OCI-LY7 (cell line): ENCODE measurements at regions not wholly inside any gene's neighbourhood (a gene's known extent, or its start where the extent isn't known, plus 50 kb on each side); places are given as distances from the start of the nearest gene placed in this dataset.

Experiments
- BruUV-seq: library from RNA; stranded (reverse); fragments of 400-500 nt; replicated peaks from 2 replicates; lab custom pipeline; 2021; lab: Mats Ljungman, UMichigan
- CTCF ChIA-PET: fragments of 300-600 bp; sonication (Branson Sonifier 250); formaldehyde crosslinking; loops from one replicate; lab custom pipeline; 2022; ENCODE audit warnings: antibody characterized with exemption; ENCODE audit not compliant: unreplicated experiment; lab: Charles Lee
- POLR2A ChIA-PET: fragments of 300-600 bp; sonication (Branson Sonifier 250); formaldehyde crosslinking; loops from one replicate; lab custom pipeline; 2022; ENCODE audit warnings: antibody characterized with exemption; lab: Charles Lee
- DNase-seq: peaks from one replicate; pipeline ENCODE4 v3.0.0-alpha.2; 2015; ENCODE audit warnings: low spot score
- H2AFZ ChIP-seq: fragments of 200-600 bp; sonication (generic), shearing (Covaris generic); 2 replicates; pipeline ENCODE4 v1.6.1; 2014; ENCODE audit warnings: mild to moderate bottlenecking, antibody characterized with exemption, low read length, moderate library complexity
- H3K27ac ChIP-seq: fragments of 200-600 bp; sonication (generic); 2 replicates; pipeline ENCODE4 v1.5.1; 2014; ENCODE audit warnings: mixed run types, low read depth, mild to moderate bottlenecking, moderate library complexity, low read length, inconsistent platforms; ENCODE audit not compliant: poor library complexity, severe bottlenecking
- H3K36me3 ChIP-seq: fragments of 200-600 bp; sonication (generic); 2 replicates; pipeline ENCODE4 v1.6.1; 2014; ENCODE audit warnings: mild to moderate bottlenecking, antibody characterized with exemption, low read length, moderate library complexity, mixed read lengths; ENCODE audit not compliant: insufficient read depth
- H3K4me1 ChIP-seq: fragments of 200-600 bp; sonication (generic); 2 replicates; pipeline ENCODE4 v1.5.1; 2014; ENCODE audit warnings: mild to moderate bottlenecking, low read length; ENCODE audit not compliant: insufficient read depth, poor library complexity, severe bottlenecking
- H3K4me2 ChIP-seq: fragments of 200-600 bp; sonication (generic); 2 replicates; pipeline ENCODE4 v1.6.1; 2014; ENCODE audit warnings: mild to moderate bottlenecking, low read length
- H3K4me3 ChIP-seq: fragments of 200-600 bp; sonication (generic); 2 replicates; pipeline ENCODE4 v1.5.1; 2014; ENCODE audit warnings: mild to moderate bottlenecking, low read depth, low read length; ENCODE audit not compliant: poor library complexity, severe bottlenecking
- H3K79me2 ChIP-seq: fragments of 200-600 bp; sonication (generic); 2 replicates; pipeline ENCODE4 v1.6.1; 2016; ENCODE audit warnings: low read depth, mild to moderate bottlenecking, low read length, moderate library complexity, mixed read lengths; ENCODE audit not compliant: insufficient read depth
- H3K9me2 ChIP-seq: fragments of 200-600 bp; sonication (generic); 2 replicates; pipeline ENCODE4 v1.6.1; 2016; ENCODE audit warnings: mild to moderate bottlenecking, low read length, mixed read lengths; ENCODE audit not compliant: insufficient read depth
- H3K9me3 ChIP-seq: fragments of 200-600 bp; sonication (generic); 2 replicates; pipeline ENCODE4 v1.6.1; 2014; ENCODE audit warnings: mild to moderate bottlenecking, mixed run types, low read length, mixed read lengths
- H4K20me1 ChIP-seq: fragments of 200-600 bp; sonication (generic); 2 replicates; pipeline ENCODE4 v1.6.1; 2014; ENCODE audit warnings: mild to moderate bottlenecking, antibody characterized with exemption, low read length, moderate library complexity, mixed read lengths; ENCODE audit not compliant: insufficient read depth
- EZH2phosphoT487 ChIP-seq: fragments of 200-600 bp; sonication (generic); IDR thresholded peaks from 2 replicates; pipeline ENCODE4 v1.6.1; 2018; ENCODE audit warnings: low read depth, borderline replicate concordance, mild to moderate bottlenecking, mixed run types, antibody characterized with exemption, low read length, moderate library complexity, mixed read lengths
- intact Hi-C: fragments of 100-400 bp; cut with micrococcal nuclease; formaldehyde crosslinking; loops from one replicate; pipeline ENCODE4 v1.10.0; 2022; ENCODE audit not compliant: unreplicated experiment
- TF ChIP-seq, protein P1 (sequence below): fragments of 200-600 bp; sonication (generic); conservative IDR thresholded peaks from 2 replicates; pipeline ENCODE4 v1.5.1; 2014; ENCODE audit warnings: mild to moderate bottlenecking, antibody characterized with exemption, low read length, moderate library complexity, mixed read lengths

GRCh38 chr2:14994721-14995120, 362.2 kb downstream of the LRATD1 start:
- Histone ChIP-seq H3K27ac (no peak overlapping the region), H3K4me1 (no peaks in the 10 kb centered on the region), H3K4me3 (no peak overlapping the region), H3K79me2 (no peaks in the 10 kb centered on the region), H3K36me3 (no peaks in the 10 kb centered on the region), H3K9me3 (no peaks in the 10 kb centered on the region), H3K4me2 (no peak overlapping the region), H4K20me1 (no peaks in the 10 kb centered on the region), H3K9me2 (no peaks in the 10 kb centered on the region), H2AFZ (no peak overlapping the region)
- no peak for DNase-seq
- ChIA-PET CTCF (no interaction called here), POLR2A (no interaction called here)
- intact Hi-C loops: loop anchor here (5.0 kb wide), 1 partner anchor 163 kb away; no protein-coding TSS in a partner anchor
- BruUV-seq: no TSS peak
- TF ChIP-seq EZH2phosphoT487: no peak
- TF ChIP-seq, protein P1, sequence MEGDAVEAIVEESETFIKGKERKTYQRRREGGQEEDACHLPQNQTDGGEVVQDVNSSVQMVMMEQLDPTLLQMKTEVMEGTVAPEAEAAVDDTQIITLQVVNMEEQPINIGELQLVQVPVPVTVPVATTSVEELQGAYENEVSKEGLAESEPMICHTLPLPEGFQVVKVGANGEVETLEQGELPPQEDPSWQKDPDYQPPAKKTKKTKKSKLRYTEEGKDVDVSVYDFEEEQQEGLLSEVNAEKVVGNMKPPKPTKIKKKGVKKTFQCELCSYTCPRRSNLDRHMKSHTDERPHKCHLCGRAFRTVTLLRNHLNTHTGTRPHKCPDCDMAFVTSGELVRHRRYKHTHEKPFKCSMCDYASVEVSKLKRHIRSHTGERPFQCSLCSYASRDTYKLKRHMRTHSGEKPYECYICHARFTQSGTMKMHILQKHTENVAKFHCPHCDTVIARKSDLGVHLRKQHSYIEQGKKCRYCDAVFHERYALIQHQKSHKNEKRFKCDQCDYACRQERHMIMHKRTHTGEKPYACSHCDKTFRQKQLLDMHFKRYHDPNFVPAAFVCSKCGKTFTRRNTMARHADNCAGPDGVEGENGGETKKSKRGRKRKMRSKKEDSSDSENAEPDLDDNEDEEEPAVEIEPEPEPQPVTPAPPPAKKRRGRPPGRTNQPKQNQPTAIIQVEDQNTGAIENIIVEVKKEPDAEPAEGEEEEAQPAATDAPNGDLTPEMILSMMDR: no peak

DNA sequence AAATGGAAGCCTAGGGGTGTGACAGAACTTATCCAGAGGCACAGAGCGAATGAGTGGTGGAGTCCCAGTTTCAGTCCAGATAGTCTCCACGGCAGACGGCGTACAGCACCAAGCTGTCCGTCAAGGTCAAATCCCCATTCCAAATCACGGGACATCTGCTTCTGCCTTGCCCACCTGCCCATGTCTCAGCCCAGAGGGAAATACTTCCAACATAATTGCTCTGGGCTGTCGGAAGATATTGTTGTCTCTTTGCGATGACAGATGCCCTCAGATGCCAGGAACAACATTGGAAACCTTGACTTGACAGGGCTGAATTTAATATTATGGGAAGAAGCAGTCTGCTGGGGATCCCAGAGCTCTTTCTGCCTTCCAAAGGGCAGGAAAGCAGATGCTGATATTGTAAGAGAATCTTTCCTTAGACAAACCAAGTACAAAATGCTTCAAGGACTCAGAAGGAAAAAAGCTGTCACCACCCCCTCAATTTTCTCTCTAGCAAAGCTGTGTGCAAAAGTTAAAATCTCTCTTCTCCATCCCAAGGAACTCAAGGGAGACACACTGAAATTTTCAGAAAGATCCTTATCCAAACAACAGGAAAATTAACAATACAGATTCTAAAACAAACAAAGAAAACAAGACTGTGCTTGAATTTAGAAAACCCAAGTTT, 364.0 kb downstream of the LRATD1 start:
- no peak for DNase-seq
- Histone ChIP-seq H4K20me1 (no peaks in the 10 kb centered on the region), H3K9me3 (no peaks in the 10 kb centered on the region), H3K36me3 (no peaks in the 10 kb centered on the region), H2AFZ (no peak overlapping the region), H3K9me2 (no peaks in the 10 kb centered on the region), H3K4me3 (no peak overlapping the region), H3K4me2 (no peak overlapping the region), H3K4me1 (no peaks in the 10 kb centered on the region), H3K79me2 (no peaks in the 10 kb centered on the region), H3K27ac (no peak overlapping the region)
- BruUV-seq: no TSS peak
- TF ChIP-seq, protein P1: no peak
- TF ChIP-seq EZH2phosphoT487: no peak
- POLR2A ChIA-PET: interaction anchor here (0.6 to 1.3 kb wide), 3 partner anchors 11 to 811 kb away, joined by 3 to 9 read pairs (median 3); no protein-coding TSS in a partner anchor
- CTCF ChIA-PET: no interaction called here
- intact Hi-C loops: no loop called here

GRCh38 chr2:14998546-14998945, 366.0 kb downstream of the LRATD1 start:
- H3K4me3 ChIP-seq: no peak overlapping the region
- no peaks in the 10 kb centered on the region for H3K9me2 ChIP-seq
- H3K4me1 ChIP-seq: no peaks in the 10 kb centered on the region
- no peak overlapping the region for H2AFZ ChIP-seq
- H3K4me2 ChIP-seq: no peak overlapping the region
- H4K20me1 ChIP-seq: no peaks in the 10 kb centered on the region
- H3K36me3 ChIP-seq: no peaks in the 10 kb centered on the region
- H3K9me3 ChIP-seq: no peaks in the 10 kb centered on the region
- no peak for DNase-seq
- intact Hi-C loops: no loop called here
- ChIA-PET POLR2A (no interaction called here), CTCF (no interaction called here)
- H3K27ac ChIP-seq: no peak overlapping the region
- no peaks in the 10 kb centered on the region for H3K79me2 ChIP-seq
- BruUV-seq: no TSS peak
- TF ChIP-seq EZH2phosphoT487: no peak
- TF ChIP-seq, protein P1: no peak
